Upper lobe of left lung (tissue), 4 donors: ENCODE measurements at regions not wholly inside any gene's neighbourhood (a gene's known extent, or its start where the extent isn't known, plus 50 kb on each side); places are given as distances from the start of the nearest gene placed in this dataset.

ENCODE experiments used
- EP300 ChIP-seq, 4 donors: sonication (generic); formaldehyde crosslinking; IDR thresholded peaks; one replicate each; pipeline ENCODE4 v1.5.1; 2017; ENCODE audit warnings: antibody characterized with exemption in 4 of 4, control low read depth in 2 of 4
- POLR2A ChIP-seq, 4 donors: fragments of 450-650 bp; IDR thresholded peaks; one replicate each; pipeline ENCODE4 v1.5.1; 2016 to 2017; ENCODE audit warnings: antibody characterized with exemption in 4 of 4, mild to moderate bottlenecking in 2 of 4
- POLR2AphosphoS5 ChIP-seq, 2 donors: sonication (generic); formaldehyde crosslinking; IDR thresholded peaks; one replicate each; pipeline ENCODE4 v1.5.1; 2017; ENCODE audit warnings: antibody characterized with exemption in 2 of 2
- TF ChIP-seq, protein P1 (sequence below), 6 experiments: fragments of 450-650 bp in 4 of 6; fragments of 200-600 bp in 2 of 6; sonication (generic) in 2 of 6; IDR thresholded peaks; one replicate each; pipeline ENCODE4 v1.5.1; 2016 to 2019; ENCODE audit warnings: antibody characterized with exemption in 6 of 6

- TF ChIP-seq, protein P1, sequence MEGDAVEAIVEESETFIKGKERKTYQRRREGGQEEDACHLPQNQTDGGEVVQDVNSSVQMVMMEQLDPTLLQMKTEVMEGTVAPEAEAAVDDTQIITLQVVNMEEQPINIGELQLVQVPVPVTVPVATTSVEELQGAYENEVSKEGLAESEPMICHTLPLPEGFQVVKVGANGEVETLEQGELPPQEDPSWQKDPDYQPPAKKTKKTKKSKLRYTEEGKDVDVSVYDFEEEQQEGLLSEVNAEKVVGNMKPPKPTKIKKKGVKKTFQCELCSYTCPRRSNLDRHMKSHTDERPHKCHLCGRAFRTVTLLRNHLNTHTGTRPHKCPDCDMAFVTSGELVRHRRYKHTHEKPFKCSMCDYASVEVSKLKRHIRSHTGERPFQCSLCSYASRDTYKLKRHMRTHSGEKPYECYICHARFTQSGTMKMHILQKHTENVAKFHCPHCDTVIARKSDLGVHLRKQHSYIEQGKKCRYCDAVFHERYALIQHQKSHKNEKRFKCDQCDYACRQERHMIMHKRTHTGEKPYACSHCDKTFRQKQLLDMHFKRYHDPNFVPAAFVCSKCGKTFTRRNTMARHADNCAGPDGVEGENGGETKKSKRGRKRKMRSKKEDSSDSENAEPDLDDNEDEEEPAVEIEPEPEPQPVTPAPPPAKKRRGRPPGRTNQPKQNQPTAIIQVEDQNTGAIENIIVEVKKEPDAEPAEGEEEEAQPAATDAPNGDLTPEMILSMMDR (IDR thresholded peaks at IDR 0.05), result no peak
- TF ChIP-seq POLR2AphosphoS5 (IDR thresholded peaks at IDR 0.05) (no peak), POLR2A (IDR thresholded peaks at IDR 0.05) (no peak), EP300 (IDR thresholded peaks at IDR 0.05) (no peak)
Observed at GRCh38 chr11:95653099-95653498, 136.5 kb downstream of the FAM76B start.
